Psoas muscle (tissue), 7 donors: ENCODE measurements at regions not wholly inside any gene's neighbourhood (a gene's known extent, or its start where the extent isn't known, plus 50 kb on each side); places are given as distances from the start of the nearest gene placed in this dataset.

Experiments
- ATAC-seq, 4 donors: fragments of 200-7000 bp; cut with Tn5 transposase; one replicate each; pipeline ENCODE4 v1.9.1; 2020; ENCODE audit warnings: moderate library complexity in 3 of 4, mild to moderate bottlenecking in 2 of 4
- DNase-seq, 2 donors: peaks; one replicate each; pipeline ENCODE4 v3.0.0-alpha.2; 2020
- H3K27ac ChIP-seq: fragments of 200-600 bp; one replicate; pipeline ENCODE4 v1.8.0; 2022
- H3K27me3 ChIP-seq, 3 donors: fragments of 200-600 bp in 1 of 3; one replicate each; pipeline versions ENCODE4 v1.6.1 to v1.8.0; 2013 to 2022; ENCODE audit warnings: low read length in 2 of 3, mild to moderate bottlenecking in 2 of 3, moderate library complexity in 1 of 3; ENCODE audit not compliant: insufficient read depth in 3 of 3
- H3K36me3 ChIP-seq, 2 donors: fragments of 200-600 bp in 1 of 2; one replicate each; pipeline versions ENCODE4 v1.6.1 to v1.8.0; 2013 to 2022; ENCODE audit warnings: low read depth in 1 of 2, mild to moderate bottlenecking in 1 of 2, moderate library complexity in 1 of 2; ENCODE audit not compliant: insufficient read depth in 1 of 2
- H3K4me1 ChIP-seq: fragments of 200-600 bp; one replicate; pipeline ENCODE4 v1.8.0; 2022
- H3K4me3 ChIP-seq: fragments of 200-600 bp; one replicate; pipeline ENCODE4 v1.8.0; 2022; ENCODE audit warnings: mild to moderate bottlenecking
- H3K9me3 ChIP-seq: fragments of 200-600 bp; one replicate; pipeline ENCODE4 v1.8.0; 2022
- WGBS, 3 donors: extraction: QIAGEN DNeasy Blood & Tissue Kit; methylation state at CpG; one replicate each; pipeline versions ENCODE4 v1.1.6 to v1.1.7; 2013; 5-methylcytosine and 5-hydroxymethylcytosine counted together
- intact Hi-C, 2 donors: fragments of 100-400 bp; cut with DNase I; formaldehyde crosslinking; loops; one replicate each; pipeline versions ENCODE4 v1.11.0 to v1.14.2; 2022
- TF ChIP-seq, protein P1 (sequence below): fragments of 200-600 bp; IDR thresholded peaks from one replicate; pipeline ENCODE4 v1.8.0; 2022; ENCODE audit warnings: antibody characterized with exemption
- donor health status: healthy with polysubstance abuse.
- donor health status: DM: no; HTN: no; CAD: no; lungs with moderate emphysema.
- donor health status: Bipolar disorder and iron deficiency.
- donor health status: healthy.
- donor health status: DM: yes; HTN: yes; CAD: no.
- donor health status: DM: no; HTN: no; CAD: no.
- donor health status: DM: yes; HTN: yes; CAD: no.

DNA sequence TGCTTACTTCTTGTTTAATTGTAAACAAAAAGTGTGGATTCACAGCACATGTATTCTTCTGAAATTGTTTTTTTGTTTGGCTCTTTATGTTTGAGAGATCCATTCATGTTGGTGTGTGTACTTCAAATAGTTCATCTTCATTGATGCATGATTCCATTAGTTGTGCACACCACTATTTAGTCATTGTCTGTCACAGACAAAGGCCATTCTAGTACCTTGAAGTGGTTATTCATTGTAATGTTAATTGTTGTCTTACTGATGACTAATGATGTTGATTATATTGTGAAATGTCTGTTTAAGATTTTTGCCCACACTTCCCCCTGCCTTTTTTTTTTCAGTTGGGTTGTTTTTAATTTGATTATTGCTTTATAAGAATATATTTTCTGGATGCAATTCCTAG, 391.3 kb downstream of the DIRAS2 start:
- intact Hi-C loops: no loop called here
- no peaks in the 10 kb centered on the region for H3K4me1 ChIP-seq
- no peaks in the 10 kb centered on the region for H3K9me3 ChIP-seq
- DNase-seq (no peak), ATAC-seq (no peak)
- no peak overlapping the region for H3K27ac ChIP-seq
- TF ChIP-seq, protein P1, sequence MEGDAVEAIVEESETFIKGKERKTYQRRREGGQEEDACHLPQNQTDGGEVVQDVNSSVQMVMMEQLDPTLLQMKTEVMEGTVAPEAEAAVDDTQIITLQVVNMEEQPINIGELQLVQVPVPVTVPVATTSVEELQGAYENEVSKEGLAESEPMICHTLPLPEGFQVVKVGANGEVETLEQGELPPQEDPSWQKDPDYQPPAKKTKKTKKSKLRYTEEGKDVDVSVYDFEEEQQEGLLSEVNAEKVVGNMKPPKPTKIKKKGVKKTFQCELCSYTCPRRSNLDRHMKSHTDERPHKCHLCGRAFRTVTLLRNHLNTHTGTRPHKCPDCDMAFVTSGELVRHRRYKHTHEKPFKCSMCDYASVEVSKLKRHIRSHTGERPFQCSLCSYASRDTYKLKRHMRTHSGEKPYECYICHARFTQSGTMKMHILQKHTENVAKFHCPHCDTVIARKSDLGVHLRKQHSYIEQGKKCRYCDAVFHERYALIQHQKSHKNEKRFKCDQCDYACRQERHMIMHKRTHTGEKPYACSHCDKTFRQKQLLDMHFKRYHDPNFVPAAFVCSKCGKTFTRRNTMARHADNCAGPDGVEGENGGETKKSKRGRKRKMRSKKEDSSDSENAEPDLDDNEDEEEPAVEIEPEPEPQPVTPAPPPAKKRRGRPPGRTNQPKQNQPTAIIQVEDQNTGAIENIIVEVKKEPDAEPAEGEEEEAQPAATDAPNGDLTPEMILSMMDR: no peak
- H3K27me3 ChIP-seq: no peaks in the 10 kb centered on the region
- no peaks in the 10 kb centered on the region for H3K36me3 ChIP-seq
- no peak overlapping the region for H3K4me3 ChIP-seq

DNA sequence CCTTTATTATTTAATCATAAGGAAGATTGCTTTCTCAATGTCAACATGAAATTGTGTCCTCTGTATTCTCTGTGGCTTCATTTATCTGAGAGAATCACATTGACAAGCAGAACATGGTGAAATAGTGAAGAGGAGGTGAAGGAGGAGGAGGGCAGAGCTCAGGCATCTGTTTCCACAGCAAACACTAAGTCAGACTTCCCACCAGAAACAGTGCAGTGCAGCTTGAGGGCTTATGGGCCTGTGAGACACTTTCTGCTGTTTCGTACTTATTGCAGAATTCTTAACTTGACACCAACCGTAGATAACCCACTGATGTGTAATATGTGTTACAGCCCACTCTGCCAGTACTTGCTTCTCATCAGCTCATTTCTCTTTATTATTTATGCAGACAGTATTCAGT, 386.3 kb downstream of the DIRAS2 start:
- no peak overlapping the region for H3K4me3 ChIP-seq
- no peak overlapping the region for H3K27ac ChIP-seq
- H3K36me3 ChIP-seq: no peaks in the 10 kb centered on the region
- TF ChIP-seq, protein P1: no peak
- H3K9me3 ChIP-seq: peaks cover 4% of the 10 kb centered on the region
- no peaks in the 10 kb centered on the region for H3K4me1 ChIP-seq
- no peak for DNase-seq
- no peaks in the 10 kb centered on the region for H3K27me3 ChIP-seq
- no peak for ATAC-seq
- intact Hi-C loops: no loop called here
- 33 to 45% (median 42%) methylated on average over 2 of the region's 2 CpGs for WGBS, 3 donors

DNA sequence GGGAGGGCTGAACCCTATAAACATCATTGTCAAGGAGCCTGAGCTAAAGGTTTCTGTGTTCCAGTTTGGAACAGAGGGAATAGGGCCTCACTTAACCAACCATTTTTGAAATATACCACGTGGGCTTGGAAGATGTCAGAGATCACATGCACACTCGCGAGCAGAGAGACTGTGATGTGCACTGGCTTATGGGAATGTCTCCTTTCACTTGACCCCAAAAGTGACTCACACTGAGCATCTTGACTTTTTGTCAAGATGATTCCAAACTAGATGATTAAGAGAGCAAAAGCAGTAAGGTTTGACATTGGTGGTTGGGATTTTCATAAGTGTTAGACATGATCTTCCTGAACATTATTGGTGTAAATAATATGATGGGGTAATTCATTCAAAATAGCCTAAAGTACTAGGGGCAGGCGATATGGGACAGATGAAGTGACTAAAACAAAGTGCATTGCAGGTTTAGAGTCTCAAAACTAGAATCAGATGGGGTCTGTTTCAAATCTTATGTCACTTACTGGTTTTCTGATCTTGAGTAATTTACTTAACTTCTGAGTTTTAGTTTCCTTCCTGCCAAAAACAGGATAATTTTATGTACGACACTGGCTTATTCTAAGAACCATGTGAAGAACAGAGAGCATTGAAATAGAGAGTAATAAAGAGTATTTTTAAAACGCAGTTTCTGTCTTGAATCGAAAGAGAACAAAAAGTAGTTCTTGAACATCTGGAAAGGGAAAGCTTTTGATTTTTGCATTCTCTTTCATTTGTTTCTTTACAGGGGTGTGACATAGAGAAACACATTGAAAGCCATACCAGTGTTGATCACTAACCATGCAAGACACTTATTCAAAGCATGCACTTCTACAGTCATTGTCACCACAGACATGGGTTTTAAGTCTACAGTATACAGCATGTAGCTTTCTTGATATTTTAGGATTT, 383.0 kb downstream of the DIRAS2 start:
- TF ChIP-seq, protein P1: no peak
- no peaks in the 10 kb centered on the region for H3K27me3 ChIP-seq
- no peak overlapping the region for H3K4me3 ChIP-seq
- DNase-seq (no peak), ATAC-seq (no peak)
- intact Hi-C loops: no loop called here
- no peaks in the 10 kb centered on the region for H3K36me3 ChIP-seq
- H3K27ac ChIP-seq: no peak overlapping the region
- 69 to 78% (median 73%) methylated on average over 7 of the region's 7 CpGs for WGBS, 3 donors
- peaks cover 8% of the 10 kb centered on the region for H3K9me3 ChIP-seq
- H3K4me1 ChIP-seq: no peaks in the 10 kb centered on the region

DNA sequence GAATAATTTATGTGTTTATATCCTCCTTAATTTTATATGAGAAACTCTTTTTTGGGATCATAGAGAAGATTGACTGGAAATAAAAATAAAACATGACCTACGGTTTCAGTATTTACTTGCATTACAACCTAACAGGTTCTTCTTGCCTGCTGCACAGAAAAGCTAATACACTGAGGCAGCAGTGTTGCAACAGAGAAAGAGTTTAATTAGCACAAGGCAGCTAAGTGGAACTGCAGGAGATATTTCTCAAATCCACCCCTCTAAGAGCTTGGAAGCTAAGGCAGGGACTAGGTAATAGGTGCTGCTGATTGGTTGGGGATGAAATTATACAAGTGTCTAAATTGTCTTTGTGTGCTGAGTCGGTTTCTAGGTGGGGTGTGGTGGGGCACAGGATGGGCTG, 380.9 kb downstream of the DIRAS2 start:
- no peak overlapping the region for H3K4me3 ChIP-seq
- 79 to 98% (median 90%) methylated on average over 2 of the region's 2 CpGs for WGBS, 3 donors
- H3K9me3 ChIP-seq: peaks cover 8% of the 10 kb centered on the region
- no peaks in the 10 kb centered on the region for H3K4me1 ChIP-seq
- H3K27me3 ChIP-seq: peaks cover 0 to 3% (median 0%) of the 10 kb centered on the region in 3 donors
- TF ChIP-seq, protein P1: no peak
- no peak overlapping the region for H3K27ac ChIP-seq
- H3K36me3 ChIP-seq: no peaks in the 10 kb centered on the region
- no peak for ATAC-seq
- intact Hi-C loops: no loop called here
- no peak for DNase-seq

DNA sequence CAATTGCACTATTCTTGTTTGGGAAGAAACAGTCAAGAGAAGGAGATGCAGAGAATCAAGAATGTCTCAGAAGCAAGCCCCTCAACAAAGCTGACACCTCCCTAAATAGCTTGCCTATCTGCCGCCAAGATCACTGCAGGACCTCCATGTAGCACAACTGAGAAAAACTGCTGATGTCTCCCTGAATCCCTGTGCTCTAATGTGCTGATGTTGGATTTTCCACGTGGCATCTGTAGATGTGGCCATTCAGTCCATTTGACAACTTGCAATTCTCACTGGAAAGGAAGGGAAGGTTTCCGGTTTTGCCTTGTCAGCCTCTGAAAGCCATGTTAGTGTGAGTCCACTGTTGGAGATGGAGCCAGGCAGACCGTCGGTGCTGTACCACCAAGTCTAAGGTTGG, 374.0 kb downstream of the DIRAS2 start:
- DNase-seq (no peak), ATAC-seq (no peak)
- H3K36me3 ChIP-seq: no peaks in the 10 kb centered on the region
- intact Hi-C loops: no loop called here
- no peaks in the 10 kb centered on the region for H3K9me3 ChIP-seq
- no peak overlapping the region for H3K4me3 ChIP-seq
- H3K27me3 ChIP-seq: peaks cover 3 to 8% (median 5%) of the 10 kb centered on the region in 3 donors
- TF ChIP-seq, protein P1: no peak
- no peak overlapping the region for H3K27ac ChIP-seq
- 60 to 88% (median 65%) methylated on average over 5 of the region's 5 CpGs for WGBS, 3 donors
- no peaks in the 10 kb centered on the region for H3K4me1 ChIP-seq
